ENCODE measurements at regions not wholly inside any gene's neighbourhood (a gene's known extent, or its start where the extent isn't known, plus 50 kb on each side); places are given as distances from the start of the nearest gene placed in this dataset.
A peak's percentile ranks its signal among the peaks of the same experiment; 100 is the strongest.

GRCh38 chr9:99366183-99366582 is 144.1 kb downstream of the SEC61B start:
- DNase-seq: no peak

GRCh38 chr9:99366621-99367020 is 144.5 kb downstream of the SEC61B start:
- no peak for DNase-seq

GRCh38 chr9:99368341-99369326 is 146.6 kb downstream of the SEC61B start:
- peak; percentile 51 for DNase-seq

- DNase-seq: no peak
Observed at GRCh38 chr9:99369327-99369722, 147.2 kb downstream of the SEC61B start.

GRCh38 chr9:99370376-99370775 is 148.3 kb downstream of the SEC61B start:
- no peak for DNase-seq

- DNase-seq: no peak
Observed at GRCh38 chr9:99371376-99371775, 149.3 kb downstream of the SEC61B start.

GRCh38 chr9:99373912-99374311 is 151.8 kb downstream of the SEC61B start:
- no peak for DNase-seq

GRCh38 chr9:99374793-99375192 is 152.7 kb downstream of the SEC61B start:
- DNase-seq: no peak

GRCh38 chr9:99375481-99375880 is 153.4 kb downstream of the SEC61B start:
- no peak for DNase-seq

GRCh38 chr9:99377790-99378775 is 156.0 kb downstream of the SEC61B start:
- no peak for DNase-seq

- no peak for DNase-seq
Observed at GRCh38 chr9:99383536-99383935, 161.5 kb downstream of the SEC61B start.

- no peak for DNase-seq
Observed at GRCh38 chr9:99385215-99385614, 163.1 kb downstream of the SEC61B start.

- no peak for DNase-seq
Observed at GRCh38 chr9:99385814-99386279, 163.8 kb downstream of the SEC61B start.

- DNase-seq: no peak
Observed at GRCh38 chr9:99387431-99387830, 165.3 kb downstream of the SEC61B start.

- DNase-seq: no peak
Observed at GRCh38 chr9:99389087-99390033, 167.3 kb downstream of the SEC61B start.

GRCh38 chr9:99391937-99392594 is 170.0 kb downstream of the SEC61B start:
- DNase-seq: no peak

- DNase-seq: no peak
Observed at GRCh38 chr9:99392986-99393385, 170.9 kb downstream of the SEC61B start.

GRCh38 chr9:99393993-99394392 is 171.9 kb downstream of the SEC61B start:
- DNase-seq: no peak

- DNase-seq: no peak
Observed at GRCh38 chr9:99398241-99398640, 176.2 kb downstream of the SEC61B start.

GRCh38 chr9:99399474-99399873 is 177.4 kb downstream of the SEC61B start:
- DNase-seq: no peak
